Ishikawa (cell line): ENCODE measurements at regions not wholly inside any gene's neighbourhood (a gene's known extent, or its start where the extent isn't known, plus 50 kb on each side); places are given as distances from the start of the nearest gene placed in this dataset.

ENCODE experiments used
- NFIC ChIP-seq: IDR thresholded peaks from 2 replicates; pipeline ENCODE4 v1.6.1; 2012
- RAD21 ChIP-seq: IDR thresholded peaks from 2 replicates; pipeline ENCODE4 v1.6.1; 2012; ENCODE audit warnings: low read depth
- REST ChIP-seq: IDR thresholded peaks from 2 replicates; pipeline ENCODE4 v1.6.1; 2012; ENCODE audit warnings: low read depth, mild to moderate bottlenecking
- TAF1 ChIP-seq: IDR thresholded peaks from 2 replicates; pipeline ENCODE4 v1.6.1; 2012; ENCODE audit warnings: low read depth, mild to moderate bottlenecking
- TEAD4 ChIP-seq: IDR thresholded peaks from 2 replicates; pipeline ENCODE4 v1.6.1; 2012

- TF ChIP-seq REST = no peak
- no peak for TF ChIP-seq TEAD4
- no peak for TF ChIP-seq RAD21
- no peak for TF ChIP-seq NFIC
- no peak for TF ChIP-seq TAF1
These were observed 64.5 kb downstream of the FAM9B start for GRCh38 chrX:8969378-8969777.
